ENCODE measurements at regions not wholly inside any gene's neighbourhood (a gene's known extent, or its start where the extent isn't known, plus 50 kb on each side); places are given as distances from the start of the nearest gene placed in this dataset.

GRCh38 chr17:22090263-22090935 lies 398.1 kb downstream of the KCNJ18 start:
- TF ChIP-seq TAF1 (IDR thresholded peaks at IDR 0.05; ENCODE audit: low read depth) (no peak), RAD21 (IDR thresholded peaks at IDR 0.05; ENCODE audit: low read depth) (no peak), EGR1 (IDR thresholded peaks at IDR 0.05) (no peak), ZBTB7A (IDR thresholded peaks at IDR 0.05; ENCODE audit: low read depth) (no peak), TEAD4 (IDR thresholded peaks at IDR 0.05) (no peak), CEBPB (IDR thresholded peaks at IDR 0.05) (no peak), FOXM1 (IDR thresholded peaks at IDR 0.05; ENCODE audit: borderline replicate concordance, low read depth) (no peak), EP300 (IDR thresholded peaks at IDR 0.05; ENCODE audit: borderline replicate concordance) (no peak), YY1 (IDR thresholded peaks at IDR 0.05; ENCODE audit: low read depth) (no peak), NFIC (IDR thresholded peaks at IDR 0.05) (no peak), TCF12 (IDR thresholded peaks at IDR 0.05; ENCODE audit: low read depth) (no peak), CREB1 (IDR thresholded peaks at IDR 0.05; ENCODE audit: low read depth) (no peak), MAX (IDR thresholded peaks at IDR 0.05) (no peak)
- TF ChIP-seq, protein P1, sequence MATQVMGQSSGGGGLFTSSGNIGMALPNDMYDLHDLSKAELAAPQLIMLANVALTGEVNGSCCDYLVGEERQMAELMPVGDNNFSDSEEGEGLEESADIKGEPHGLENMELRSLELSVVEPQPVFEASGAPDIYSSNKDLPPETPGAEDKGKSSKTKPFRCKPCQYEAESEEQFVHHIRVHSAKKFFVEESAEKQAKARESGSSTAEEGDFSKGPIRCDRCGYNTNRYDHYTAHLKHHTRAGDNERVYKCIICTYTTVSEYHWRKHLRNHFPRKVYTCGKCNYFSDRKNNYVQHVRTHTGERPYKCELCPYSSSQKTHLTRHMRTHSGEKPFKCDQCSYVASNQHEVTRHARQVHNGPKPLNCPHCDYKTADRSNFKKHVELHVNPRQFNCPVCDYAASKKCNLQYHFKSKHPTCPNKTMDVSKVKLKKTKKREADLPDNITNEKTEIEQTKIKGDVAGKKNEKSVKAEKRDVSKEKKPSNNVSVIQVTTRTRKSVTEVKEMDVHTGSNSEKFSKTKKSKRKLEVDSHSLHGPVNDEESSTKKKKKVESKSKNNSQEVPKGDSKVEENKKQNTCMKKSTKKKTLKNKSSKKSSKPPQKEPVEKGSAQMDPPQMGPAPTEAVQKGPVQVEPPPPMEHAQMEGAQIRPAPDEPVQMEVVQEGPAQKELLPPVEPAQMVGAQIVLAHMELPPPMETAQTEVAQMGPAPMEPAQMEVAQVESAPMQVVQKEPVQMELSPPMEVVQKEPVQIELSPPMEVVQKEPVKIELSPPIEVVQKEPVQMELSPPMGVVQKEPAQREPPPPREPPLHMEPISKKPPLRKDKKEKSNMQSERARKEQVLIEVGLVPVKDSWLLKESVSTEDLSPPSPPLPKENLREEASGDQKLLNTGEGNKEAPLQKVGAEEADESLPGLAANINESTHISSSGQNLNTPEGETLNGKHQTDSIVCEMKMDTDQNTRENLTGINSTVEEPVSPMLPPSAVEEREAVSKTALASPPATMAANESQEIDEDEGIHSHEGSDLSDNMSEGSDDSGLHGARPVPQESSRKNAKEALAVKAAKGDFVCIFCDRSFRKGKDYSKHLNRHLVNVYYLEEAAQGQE (IDR thresholded peaks at IDR 0.05; ENCODE audit: low read depth): no peak
- TF ChIP-seq, protein P2, sequence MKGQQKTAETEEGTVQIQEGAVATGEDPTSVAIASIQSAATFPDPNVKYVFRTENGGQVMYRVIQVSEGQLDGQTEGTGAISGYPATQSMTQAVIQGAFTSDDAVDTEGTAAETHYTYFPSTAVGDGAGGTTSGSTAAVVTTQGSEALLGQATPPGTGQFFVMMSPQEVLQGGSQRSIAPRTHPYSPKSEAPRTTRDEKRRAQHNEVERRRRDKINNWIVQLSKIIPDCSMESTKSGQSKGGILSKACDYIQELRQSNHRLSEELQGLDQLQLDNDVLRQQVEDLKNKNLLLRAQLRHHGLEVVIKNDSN (IDR thresholded peaks at IDR 0.05): no peak

- TF ChIP-seq EGR1 (IDR thresholded peaks at IDR 0.05): no peak
- TF ChIP-seq TCF12 (IDR thresholded peaks at IDR 0.05; ENCODE audit: low read depth): no peak
- no peak for TF ChIP-seq CREB1 (IDR thresholded peaks at IDR 0.05; ENCODE audit: low read depth)
- TF ChIP-seq MAX (IDR thresholded peaks at IDR 0.05): no peak
- no peak for TF ChIP-seq ZBTB7A (IDR thresholded peaks at IDR 0.05; ENCODE audit: low read depth)
- TF ChIP-seq, protein P2 (IDR thresholded peaks at IDR 0.05): no peak
- no peak for TF ChIP-seq RAD21 (IDR thresholded peaks at IDR 0.05; ENCODE audit: low read depth)
- TF ChIP-seq NFIC (IDR thresholded peaks at IDR 0.05): no peak
- no peak for TF ChIP-seq TAF1 (IDR thresholded peaks at IDR 0.05; ENCODE audit: low read depth)
- TF ChIP-seq CEBPB (IDR thresholded peaks at IDR 0.05): no peak
- TF ChIP-seq YY1 (IDR thresholded peaks at IDR 0.05; ENCODE audit: low read depth): no peak
- no peak for TF ChIP-seq TEAD4 (IDR thresholded peaks at IDR 0.05)
- TF ChIP-seq, protein P1 (IDR thresholded peaks at IDR 0.05; ENCODE audit: low read depth): no peak
- TF ChIP-seq FOXM1 (IDR thresholded peaks at IDR 0.05; ENCODE audit: borderline replicate concordance, low read depth): no peak
- TF ChIP-seq EP300 (IDR thresholded peaks at IDR 0.05; ENCODE audit: borderline replicate concordance): no peak
These were observed 409.9 kb downstream of the KCNJ18 start for GRCh38 chr17:22102177-22102576.

DNA sequence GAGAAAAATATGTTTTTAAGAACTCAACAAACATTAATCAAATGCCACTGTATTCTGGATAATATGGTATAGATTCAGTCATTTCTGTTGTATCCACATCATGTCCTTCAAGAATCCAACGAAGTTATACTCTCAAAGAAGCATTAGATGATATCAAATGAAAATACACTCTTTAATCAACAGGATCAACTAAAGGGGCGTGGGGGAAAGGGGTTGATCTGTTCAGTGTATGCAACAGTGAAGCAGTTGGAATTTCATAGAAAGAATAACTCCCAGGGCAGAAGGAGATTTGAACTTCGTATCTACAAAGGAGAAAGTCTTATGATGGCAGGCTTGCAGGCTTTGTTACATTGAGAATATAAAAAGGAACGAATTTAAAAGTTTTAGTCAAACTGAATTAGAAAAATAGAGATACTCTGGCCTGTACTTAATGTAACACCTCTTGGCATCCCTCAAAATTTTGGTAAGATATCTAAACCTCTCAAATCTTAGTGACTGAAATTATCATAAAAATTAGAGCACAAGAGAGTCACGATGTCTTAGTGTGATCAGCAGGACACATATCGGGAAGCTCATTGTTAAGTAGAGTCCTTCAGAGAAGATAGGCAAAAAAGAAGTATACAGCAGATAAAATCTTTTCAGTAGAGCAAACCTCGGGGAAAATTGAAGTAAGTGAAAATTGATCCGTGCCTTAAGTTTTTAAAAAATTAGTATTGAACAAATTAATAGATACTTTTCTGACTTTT lies 431.4 kb downstream of the KCNJ18 start:
- TF ChIP-seq, protein P2 (IDR thresholded peaks at IDR 0.05): no peak
- TF ChIP-seq TAF1 (IDR thresholded peaks at IDR 0.05; ENCODE audit: low read depth) (no peak), TEAD4 (IDR thresholded peaks at IDR 0.05) (no peak), NFIC (IDR thresholded peaks at IDR 0.05) (no peak), MAX (IDR thresholded peaks at IDR 0.05) (no peak), FOXM1 (IDR thresholded peaks at IDR 0.05; ENCODE audit: borderline replicate concordance, low read depth) (no peak), RAD21 (IDR thresholded peaks at IDR 0.05; ENCODE audit: low read depth) (no peak), CREB1 (IDR thresholded peaks at IDR 0.05; ENCODE audit: low read depth) (no peak), EP300 (IDR thresholded peaks at IDR 0.05; ENCODE audit: borderline replicate concordance) (no peak), ZBTB7A (IDR thresholded peaks at IDR 0.05; ENCODE audit: low read depth) (no peak), EGR1 (IDR thresholded peaks at IDR 0.05) (no peak), TCF12 (IDR thresholded peaks at IDR 0.05; ENCODE audit: low read depth) (no peak), YY1 (IDR thresholded peaks at IDR 0.05; ENCODE audit: low read depth) (no peak)
- TF ChIP-seq, protein P1 (IDR thresholded peaks at IDR 0.05; ENCODE audit: low read depth): no peak

Data from Ishikawa (cell line).